HG02885 (cell line): ENCODE measurements at regions not wholly inside any gene's neighbourhood (a gene's known extent, or its start where the extent isn't known, plus 50 kb on each side); places are given as distances from the start of the nearest gene placed in this dataset.

ENCODE experiments used
- ATAC-seq: cut with Tn5 transposase; IDR thresholded peaks from one replicate; pipeline ENCODE4 v1.9.1; 2021; ENCODE audit warnings: mild to moderate bottlenecking; ENCODE audit not compliant: unreplicated experiment, poor library complexity

DNA sequence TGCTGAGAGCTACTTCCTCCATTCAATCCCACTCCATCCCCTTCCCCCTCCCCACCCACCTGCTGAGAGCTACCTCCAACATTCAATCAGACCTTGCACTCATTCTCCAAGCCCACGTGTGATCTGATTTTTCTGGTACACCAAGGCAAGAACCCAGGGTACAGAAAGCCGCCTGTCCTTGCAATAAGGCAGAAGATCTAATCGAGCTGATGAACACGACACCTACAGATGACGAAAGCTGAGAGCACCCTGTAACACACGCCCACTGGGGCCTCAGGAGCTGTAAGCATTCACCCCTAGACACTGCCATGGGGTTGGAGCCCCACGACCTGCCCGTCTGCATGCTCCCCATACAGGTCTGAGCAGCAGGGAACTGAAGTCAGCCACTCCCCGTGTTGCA lies 58.3 kb downstream of the TRIML1 start:
- ATAC-seq, result no peak

GRCh38 chr4:188198982-188199792 lies 59.9 kb downstream of the TRIML1 start:
- ATAC-seq, result no peak

GRCh38 chr4:188201851-188202250 lies 62.6 kb downstream of the TRIML1 start:
- no peak for ATAC-seq

DNA sequence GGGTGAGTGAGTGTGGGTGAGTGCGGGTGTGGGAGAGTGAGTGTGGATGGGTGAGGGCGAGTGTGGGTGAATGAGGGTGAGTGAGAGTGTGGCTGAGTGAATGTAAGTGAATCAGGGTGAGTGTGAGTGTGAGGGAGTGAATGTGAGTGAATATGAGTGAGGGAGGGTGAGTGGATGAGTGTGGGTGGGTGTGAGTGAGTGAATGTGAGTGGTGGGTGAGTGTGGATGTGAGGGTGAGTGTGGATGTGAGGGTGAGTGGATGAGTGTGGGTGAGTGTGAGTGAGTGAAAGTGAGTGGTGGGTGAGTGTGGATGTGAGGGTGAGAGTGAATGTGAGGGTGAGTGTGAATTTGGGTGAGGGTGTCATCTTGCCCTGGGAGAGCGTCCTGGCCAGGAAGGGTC lies 67.5 kb downstream of the TRIML1 start:
- ATAC-seq, result no peak

DNA sequence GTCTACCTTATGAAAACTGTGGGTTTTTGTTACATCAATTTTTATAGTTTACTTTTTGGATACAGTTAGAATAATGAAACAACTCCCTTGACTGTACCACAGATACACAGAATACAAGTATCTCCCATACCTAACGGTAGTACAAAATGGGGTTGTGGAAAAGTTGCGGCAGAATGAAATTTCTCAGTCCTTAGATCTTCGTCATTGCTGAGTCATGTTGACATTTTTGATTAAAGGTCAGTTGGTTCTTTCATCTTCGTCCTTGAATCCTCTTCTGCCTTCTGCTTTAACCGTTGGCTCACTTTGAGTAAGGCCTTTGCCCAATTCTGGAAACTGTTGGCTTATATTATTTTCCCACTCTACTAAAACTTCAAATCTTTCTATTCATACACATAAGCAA lies 75.6 kb downstream of the TRIML1 start:
- no peak for ATAC-seq

DNA sequence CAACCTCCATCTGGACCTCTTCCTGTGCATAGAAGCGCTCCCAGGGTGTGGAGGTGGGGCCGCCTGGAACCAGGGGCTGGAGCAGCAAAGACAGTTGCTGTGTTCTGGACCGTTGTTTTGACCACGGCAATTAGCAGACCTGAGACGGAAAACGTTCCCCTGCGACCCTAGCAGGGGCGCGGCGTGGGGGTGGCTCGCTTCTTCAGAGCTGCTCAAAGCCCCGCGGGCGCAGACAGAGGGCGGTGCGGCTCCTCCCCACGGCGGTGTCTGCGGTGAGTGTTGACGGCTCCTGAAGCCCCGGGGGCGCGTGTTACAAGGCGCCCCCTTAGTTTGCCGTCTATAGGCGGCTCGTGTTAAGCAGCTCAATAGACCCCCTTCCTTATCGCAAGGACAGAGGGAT lies 79.2 kb downstream of the TRIML1 start:
- ATAC-seq, result no peak

DNA sequence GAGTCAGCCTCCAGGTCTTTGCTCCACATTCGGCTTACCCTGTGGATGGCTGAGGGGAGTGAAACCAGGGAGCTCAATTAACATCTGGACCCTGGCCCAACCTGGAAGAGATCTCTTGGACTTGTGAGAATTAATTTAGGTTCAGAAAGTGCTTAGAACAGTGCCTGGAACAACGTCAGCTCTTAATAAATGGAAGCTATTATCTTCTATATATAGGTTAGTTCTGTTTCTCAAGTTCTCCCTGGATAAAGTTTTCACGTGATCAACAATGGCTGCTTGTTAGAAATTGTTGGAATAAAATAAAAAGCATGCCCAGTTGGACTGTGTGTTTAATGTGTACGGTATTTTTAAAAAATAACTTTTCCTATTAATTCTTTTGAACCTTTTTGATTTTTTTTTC lies 80.8 kb downstream of the TRIML1 start:
- ATAC-seq, result no peak

DNA sequence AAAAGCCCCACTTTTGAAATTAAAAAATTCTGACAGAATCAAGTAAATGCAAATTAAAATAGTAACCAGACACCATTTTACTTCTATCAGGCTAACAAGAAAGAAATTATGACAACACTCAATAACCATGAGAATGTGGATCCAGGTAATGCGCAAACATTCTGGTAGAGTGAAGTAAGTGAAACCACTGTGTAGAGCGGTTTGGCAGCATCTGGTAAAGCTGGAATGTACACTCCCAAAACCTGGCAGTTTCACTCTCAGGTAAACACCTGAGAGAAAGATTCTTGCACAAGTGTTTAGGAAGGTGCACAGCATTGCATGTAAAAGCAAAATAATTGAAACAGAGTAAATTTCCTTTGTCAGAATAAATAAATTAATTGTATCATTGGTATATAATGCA lies 81.8 kb downstream of the TRIML1 start:
- ATAC-seq, result no peak

DNA sequence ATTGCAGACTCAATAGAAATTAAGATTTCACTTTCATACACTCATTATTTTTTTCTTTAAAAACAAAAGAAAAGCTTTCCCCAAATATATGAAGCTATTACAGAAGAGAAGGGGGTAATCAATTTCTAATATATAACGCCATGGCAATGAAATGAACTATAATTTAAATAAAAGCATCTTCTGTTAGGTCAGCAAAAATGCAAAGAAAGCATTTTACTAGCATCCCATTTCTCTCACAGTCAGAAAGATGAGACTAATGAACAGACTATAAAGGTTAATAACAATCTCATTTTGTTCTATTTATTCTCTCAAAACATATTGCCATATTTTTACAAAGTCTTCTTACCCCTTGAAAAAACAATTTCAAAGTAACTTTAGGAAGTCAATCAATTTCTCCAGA lies 89.0 kb downstream of the TRIML1 start:
- ATAC-seq, result no peak

DNA sequence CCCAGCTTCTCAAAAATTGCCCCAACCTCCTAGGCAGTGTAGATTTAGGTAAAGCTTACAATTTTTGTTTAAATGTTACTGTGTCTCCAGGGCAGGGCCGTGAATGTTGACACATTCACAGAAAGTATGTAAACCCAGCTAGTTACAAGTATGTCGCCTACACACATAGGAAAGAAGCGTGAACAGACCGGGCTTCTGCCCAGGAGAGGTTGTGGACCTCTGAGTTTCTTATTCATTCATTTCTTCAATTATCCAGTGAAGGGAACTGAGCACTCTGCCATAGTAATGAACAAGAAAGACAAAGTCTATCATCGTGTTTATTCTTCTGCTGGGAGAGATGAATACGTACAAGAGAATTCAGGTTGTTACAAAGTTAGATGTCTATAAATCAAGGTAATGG lies 93.2 kb downstream of the TRIML1 start:
- no peak for ATAC-seq

DNA sequence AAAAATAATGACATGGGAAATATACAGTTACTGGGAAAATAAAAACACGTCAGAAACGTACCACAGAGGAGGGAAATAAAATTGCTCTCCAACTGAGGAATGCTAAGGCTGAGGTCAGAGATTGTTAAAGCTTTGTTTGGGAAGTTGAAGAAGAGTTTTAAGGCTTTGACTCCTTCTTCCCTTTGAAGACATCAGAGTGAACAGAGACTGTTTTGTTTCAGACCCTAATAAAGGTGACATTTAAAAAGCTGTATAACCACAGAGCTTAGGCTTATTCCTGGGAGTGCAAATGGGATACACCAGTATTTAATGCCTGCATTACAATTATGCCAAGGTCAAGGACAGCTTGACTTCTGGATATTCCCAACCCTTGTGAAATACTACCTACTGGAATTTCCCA lies 102.8 kb downstream of the TRIML1 start:
- ATAC-seq, result no peak

GRCh38 chr4:188245651-188246050 lies 106.4 kb downstream of the TRIML1 start:
- no peak for ATAC-seq

GRCh38 chr4:188246488-188246887 lies 107.2 kb downstream of the TRIML1 start:
- ATAC-seq, result no peak

DNA sequence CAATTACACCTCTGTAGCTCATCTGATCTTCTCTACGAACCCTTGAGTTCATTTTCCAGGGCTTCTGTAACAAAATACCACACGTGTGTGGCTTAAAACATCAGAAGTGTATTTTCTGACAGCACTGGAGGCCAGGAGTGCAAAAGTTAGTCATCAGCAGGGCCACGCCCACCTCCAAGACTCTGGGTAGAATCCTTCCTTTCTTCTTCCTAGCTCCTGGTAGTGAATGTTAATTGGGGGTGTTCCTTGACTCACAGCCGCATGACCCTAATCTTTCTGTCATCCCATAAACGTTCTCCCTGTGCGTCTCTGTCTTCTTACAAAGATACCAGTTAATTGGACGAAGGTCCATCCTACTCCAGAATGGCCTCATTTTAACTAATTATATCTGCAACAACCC lies 115.0 kb downstream of the TRIML1 start:
- ATAC-seq, result no peak

- ATAC-seq, result no peak
Measured at GRCh38 chr4:188262464-188262863, 123.2 kb downstream of the TRIML1 start.

- no peak for ATAC-seq
Measured at GRCh38 chr4:188263321-188263720, 124.1 kb downstream of the TRIML1 start.

DNA sequence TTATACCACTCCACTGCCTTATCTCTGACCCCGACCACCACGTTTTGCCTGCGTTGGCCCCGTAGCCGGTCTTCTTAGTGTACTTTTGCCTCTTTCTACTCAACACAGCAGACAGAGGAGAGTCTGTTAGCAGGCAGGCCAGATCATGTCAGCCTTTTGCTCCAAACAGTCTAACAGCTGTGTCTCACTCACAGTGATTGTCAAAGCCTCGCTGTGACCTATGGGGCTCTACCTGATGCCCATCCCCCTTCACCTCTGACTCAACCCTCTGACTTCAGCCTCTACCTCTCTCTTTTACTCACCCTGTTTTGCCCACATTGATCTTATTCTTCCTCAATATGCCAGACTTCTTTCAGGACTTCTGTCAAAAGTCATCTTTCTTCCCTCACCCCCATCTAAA lies 127.1 kb downstream of the TRIML1 start:
- no peak for ATAC-seq

- no peak for ATAC-seq
Measured at GRCh38 chr4:188268131-188268908, 129.1 kb downstream of the TRIML1 start.

- ATAC-seq, result no peak
Measured at GRCh38 chr4:188270273-188271069, 131.2 kb downstream of the TRIML1 start.

GRCh38 chr4:188275686-188276085 lies 136.4 kb downstream of the TRIML1 start:
- ATAC-seq, result no peak

DNA sequence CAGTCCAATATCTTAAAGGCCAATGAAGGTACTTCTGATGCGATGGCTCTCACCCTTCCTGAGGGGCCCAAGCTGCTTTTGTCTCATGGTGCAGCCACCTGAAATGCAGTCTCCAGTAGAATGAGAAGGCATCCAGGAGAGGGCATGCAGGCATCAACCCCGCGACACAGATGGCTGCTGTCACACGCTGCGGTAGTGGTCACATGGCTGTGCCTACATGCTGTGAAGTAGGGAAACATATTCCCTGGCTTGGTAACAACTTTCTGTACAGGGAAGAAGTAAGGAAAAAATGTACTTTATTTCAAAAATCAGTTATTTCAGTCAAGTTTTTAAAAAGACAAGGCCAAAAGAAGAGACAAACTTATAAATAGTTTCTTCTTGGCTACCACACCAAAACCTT lies 139.9 kb downstream of the TRIML1 start:
- ATAC-seq, result no peak
